NCI-H1048 (cell line): ENCODE measurements at regions not wholly inside any gene's neighbourhood (a gene's known extent, or its start where the extent isn't known, plus 50 kb on each side); places are given as distances from the start of the nearest gene placed in this dataset.

Experiments used
- DNase-seq: peaks from one replicate; lab custom pipeline; 2025; lab: John Stamatoyannopoulos, UW

GRCh38 chr1:38539931-38540330, 319.6 kb downstream of the RRAGC start:
- no peak for DNase-seq

- DNase-seq, result no peak
Observed at GRCh38 chr1:38538834-38539233, 320.7 kb downstream of the RRAGC start.

- DNase-seq, result no peak
Observed at GRCh38 chr1:38536089-38536488, 323.5 kb downstream of the RRAGC start.

- no peak for DNase-seq
Observed at GRCh38 chr1:38534473-38534823, 325.1 kb downstream of the RRAGC start.

GRCh38 chr1:38533772-38534472, 325.6 kb downstream of the RRAGC start:
- no peak for DNase-seq

- no peak for DNase-seq
Observed at GRCh38 chr1:38530957-38531356, 328.6 kb downstream of the RRAGC start.

GRCh38 chr1:38529946-38530345, 329.6 kb downstream of the RRAGC start:
- no peak for DNase-seq

- DNase-seq, result no peak
Observed at GRCh38 chr1:38529391-38529790, 330.2 kb downstream of the RRAGC start.

- DNase-seq, result no peak
Observed at GRCh38 chr1:38528623-38529022, 330.9 kb downstream of the RRAGC start.

- DNase-seq, result no peak
Observed at GRCh38 chr1:38527373-38527966, 332.1 kb downstream of the RRAGC start.

GRCh38 chr1:38526046-38526445, 333.5 kb downstream of the RRAGC start:
- DNase-seq, result no peak

GRCh38 chr1:38525343-38526043, 334.1 kb downstream of the RRAGC start:
- DNase-seq, result no peak

- DNase-seq, result no peak
Observed at GRCh38 chr1:38524025-38524641, 335.4 kb downstream of the RRAGC start.

- no peak for DNase-seq
Observed at GRCh38 chr1:38523568-38523939, 336.0 kb downstream of the RRAGC start.

GRCh38 chr1:38522915-38523567, 336.5 kb downstream of the RRAGC start:
- DNase-seq, result no peak

GRCh38 chr1:38516560-38516959, 343.0 kb downstream of the RRAGC start:
- DNase-seq, result no peak

GRCh38 chr1:38512789-38513188, 346.8 kb downstream of the RRAGC start:
- no peak for DNase-seq

GRCh38 chr1:38512024-38512767, 347.4 kb downstream of the RRAGC start:
- DNase-seq, result no peak

GRCh38 chr1:38508232-38508631, 351.3 kb downstream of the RRAGC start:
- DNase-seq, result no peak

GRCh38 chr1:38507563-38507962, 352.0 kb downstream of the RRAGC start:
- DNase-seq, result no peak

GRCh38 chr1:38505944-38506343, 353.6 kb downstream of the RRAGC start:
- no peak for DNase-seq

GRCh38 chr1:38502758-38503157, 356.8 kb downstream of the RRAGC start:
- no peak for DNase-seq
